Neuronal stem cell (in vitro differentiated cells): ENCODE measurements at regions not wholly inside any gene's neighbourhood (a gene's known extent, or its start where the extent isn't known, plus 50 kb on each side); places are given as distances from the start of the nearest gene placed in this dataset.
A peak's percentile ranks its signal among the peaks of the same experiment; 100 is the strongest.

ENCODE experiments used
- DNase-seq: peaks from one replicate; pipeline ENCODE4 v3.0.0-alpha.2; 2013; ENCODE audit warnings: low spot score
- H2AFZ ChIP-seq: one replicate; pipeline ENCODE4 v1.6.1; 2013; ENCODE audit warnings: mild to moderate bottlenecking, low read length, inconsistent platforms
- H2AK5ac ChIP-seq: 2 replicates; pipeline ENCODE4 v1.6.1; 2013; ENCODE audit warnings: low read depth, mild to moderate bottlenecking, inconsistent platforms, low read length, moderate library complexity, mixed read lengths
- H2BK120ac ChIP-seq: 2 replicates; pipeline ENCODE4 v1.6.1; 2013; ENCODE audit warnings: low read depth, mild to moderate bottlenecking, inconsistent platforms, low read length, moderate library complexity, mixed read lengths
- H2BK12ac ChIP-seq: one replicate; pipeline ENCODE4 v1.6.1; 2013; ENCODE audit warnings: low read length, inconsistent platforms
- H2BK15ac ChIP-seq: 2 replicates; pipeline ENCODE4 v1.6.1; 2013; ENCODE audit warnings: mild to moderate bottlenecking, low read length, inconsistent platforms, mixed read lengths
- H2BK5ac ChIP-seq: one replicate; pipeline ENCODE4 v1.6.1; 2013; ENCODE audit warnings: inconsistent platforms, mild to moderate bottlenecking, low read length, moderate library complexity
- H3K14ac ChIP-seq: one replicate; pipeline ENCODE4 v1.6.1; 2013; ENCODE audit warnings: low read length, inconsistent platforms
- H3K18ac ChIP-seq: 2 replicates; pipeline ENCODE4 v1.6.1; 2013; ENCODE audit warnings: low read length, inconsistent platforms
- H3K23ac ChIP-seq: 2 replicates; pipeline ENCODE4 v1.6.1; 2013; ENCODE audit warnings: low read depth, mild to moderate bottlenecking, mixed read lengths, low read length, inconsistent platforms; ENCODE audit not compliant: poor library complexity
- H3K27ac ChIP-seq: replicated peaks from 3 replicates; pipeline ENCODE4 v1.5.1; 2013; ENCODE audit warnings: low read length, inconsistent platforms
- H3K27me3 ChIP-seq, 3 experiments: 2 replicates each; pipeline ENCODE4 v1.6.1; 2013; ENCODE audit warnings: low read length in 3 of 3, mild to moderate bottlenecking in 2 of 3, inconsistent platforms in 1 of 3, low read depth in 1 of 3, mixed read lengths in 1 of 3, moderate library complexity in 1 of 3; ENCODE audit not compliant: control insufficient read depth in 3 of 3, insufficient read depth in 3 of 3
- H3K36me3 ChIP-seq, 2 donors: replicated peaks in 1 of 2; 2 replicates each; pipeline ENCODE4 v1.6.1; 2013; ENCODE audit warnings: low read length in 2 of 2; ENCODE audit not compliant: control insufficient read depth in 2 of 2, insufficient read depth in 2 of 2
- H3K4ac ChIP-seq: 2 replicates; pipeline ENCODE4 v1.6.1; 2013; ENCODE audit warnings: inconsistent platforms, mild to moderate bottlenecking, low read length, moderate library complexity
- H3K4me1 ChIP-seq, 2 donors: 1 replicate in 1 of 2; 2 replicates in 1 of 2; pipeline ENCODE4 v1.6.1; 2013; ENCODE audit warnings: low read length in 2 of 2, low read depth in 1 of 2; ENCODE audit not compliant: control insufficient read depth in 2 of 2, insufficient read depth in 1 of 2
- H3K4me2 ChIP-seq: one replicate; pipeline ENCODE4 v1.6.1; 2013; ENCODE audit warnings: mild to moderate bottlenecking, low read length, inconsistent platforms; ENCODE audit not compliant: insufficient read depth, poor library complexity, severe bottlenecking
- H3K4me3 ChIP-seq, 2 donors: 2 replicates each; pipeline ENCODE4 v1.5.1; 2013; ENCODE audit warnings: low read length in 2 of 2, mild to moderate bottlenecking in 2 of 2, inconsistent platforms in 1 of 2, moderate library complexity in 1 of 2
- H3K79me1 ChIP-seq: one replicate; pipeline ENCODE4 v1.6.1; 2013; ENCODE audit warnings: low read depth, mild to moderate bottlenecking, inconsistent platforms, low read length, moderate library complexity
- H3K9ac ChIP-seq: one replicate; pipeline ENCODE4 v1.6.1; 2013; ENCODE audit warnings: mild to moderate bottlenecking, low read depth, low read length, inconsistent platforms; ENCODE audit not compliant: poor library complexity
- H3K9me3 ChIP-seq, 2 donors: replicated peaks in 1 of 2; 2 replicates each; pipeline versions ENCODE3 to v1.6.1; 2013; ENCODE audit warnings: low read length in 2 of 2, mild to moderate bottlenecking in 2 of 2, inconsistent platforms in 1 of 2, low read depth in 1 of 2, mixed read lengths in 1 of 2, moderate library complexity in 1 of 2; ENCODE audit not compliant: control insufficient read depth in 2 of 2, insufficient read depth in 1 of 2
- H4K8ac ChIP-seq: one replicate; pipeline ENCODE4 v1.6.1; 2013; ENCODE audit warnings: low read depth, mild to moderate bottlenecking, inconsistent platforms, low read length, moderate library complexity
- H4K91ac ChIP-seq: one replicate; pipeline ENCODE4 v1.6.1; 2013; ENCODE audit warnings: low read length, low read depth, mild to moderate bottlenecking, inconsistent platforms; ENCODE audit not compliant: poor library complexity
- WGBS, 2 donors: extraction: QIAGEN DNeasy Blood & Tissue Kit; methylation state at CpG; one replicate each; pipeline ENCODE4 v1.1.7; 2013; ENCODE audit warnings: missing lambda C conversion rate in 2 of 2, mixed read lengths in 1 of 2; ENCODE audit not compliant: insufficient read length in 2 of 2, insufficient replicate concordance in 1 of 2; ENCODE audit errors: extremely low coverage in 2 of 2; 5-methylcytosine and 5-hydroxymethylcytosine counted together

- H3K79me1 ChIP-seq = no peaks in the 10 kb centered on the region
- no peak overlapping the region for H3K23ac ChIP-seq
- WGBS, 2 donors = no CpG with 5 or more reads among the region's 3 CpGs
- H3K4me1 ChIP-seq = no peaks in the 10 kb centered on the region
- no peak overlapping the region for H3K9ac ChIP-seq
- no peaks in the 10 kb centered on the region for H3K27me3 ChIP-seq
- no peak overlapping the region for H3K4me2 ChIP-seq
- no peak overlapping the region for H2AFZ ChIP-seq
- no peak overlapping the region for H2AK5ac ChIP-seq
- no peak overlapping the region for H2BK15ac ChIP-seq
- H2BK12ac ChIP-seq = no peak overlapping the region
- no peak overlapping the region for H3K14ac ChIP-seq
- H3K18ac ChIP-seq = no peak overlapping the region
- H4K91ac ChIP-seq = no peak overlapping the region
- H2BK5ac ChIP-seq = no peak overlapping the region
- no peak overlapping the region for H3K4ac ChIP-seq
- H3K9me3 ChIP-seq = no peaks in the 10 kb centered on the region
- no peak overlapping the region for H2BK120ac ChIP-seq
- H3K4me3 ChIP-seq = no peak overlapping the region
- no peaks in the 10 kb centered on the region for H3K36me3 ChIP-seq
- H4K8ac ChIP-seq = no peak overlapping the region
- no peak overlapping the region for H3K27ac ChIP-seq
- DNase-seq = no peak
Observed at GRCh38 chr7:115850774-115851173, 179.8 kb downstream of the TFEC start.

- Histone ChIP-seq H2AFZ (no peak overlapping the region), H3K27me3 (no peaks in the 10 kb centered on the region), H4K91ac (no peak overlapping the region), H3K36me3 (no peaks in the 10 kb centered on the region), H3K4me3 (no peak overlapping the region), H3K79me1 (no peaks in the 10 kb centered on the region), H2BK12ac (no peak overlapping the region), H4K8ac (no peak overlapping the region), H2BK15ac (no peak overlapping the region), H3K4me2 (no peak overlapping the region), H3K4ac (no peak overlapping the region), H2BK5ac (no peak overlapping the region), H3K4me1 (no peaks in the 10 kb centered on the region), H3K23ac (no peak overlapping the region), H3K9ac (no peak overlapping the region), H3K27ac (no peak overlapping the region), H3K14ac (no peak overlapping the region), H3K18ac (no peak overlapping the region), H2AK5ac (no peak overlapping the region), H3K9me3 (no peaks in the 10 kb centered on the region), H2BK120ac (no peak overlapping the region)
- WGBS, 2 donors = no CpG with 5 or more reads among the region's 1 CpG
- no peak for DNase-seq
Observed at GRCh38 chr7:115844857-115845256, 185.7 kb downstream of the TFEC start.

GRCh38 chr7:115840702-115841101 lies 189.9 kb downstream of the TFEC start:
- no peak overlapping the region for H2AK5ac ChIP-seq
- no CpG with 5 or more reads among the region's 3 CpGs for WGBS, 2 donors
- no peak overlapping the region for H3K4me2 ChIP-seq
- H3K18ac ChIP-seq = no peak overlapping the region
- H3K79me1 ChIP-seq = no peaks in the 10 kb centered on the region
- H2BK5ac ChIP-seq = no peak overlapping the region
- no peak for DNase-seq
- no peak overlapping the region for H2AFZ ChIP-seq
- H4K8ac ChIP-seq = no peak overlapping the region
- H3K27me3 ChIP-seq = no peaks in the 10 kb centered on the region
- no peaks in the 10 kb centered on the region for H3K36me3 ChIP-seq
- no peak overlapping the region for H2BK15ac ChIP-seq
- H2BK12ac ChIP-seq = no peak overlapping the region
- H3K9ac ChIP-seq = no peak overlapping the region
- H3K27ac ChIP-seq = no peak overlapping the region
- no peaks in the 10 kb centered on the region for H3K9me3 ChIP-seq
- H2BK120ac ChIP-seq = no peak overlapping the region
- no peak overlapping the region for H3K14ac ChIP-seq
- no peaks in the 10 kb centered on the region for H3K4me1 ChIP-seq
- H4K91ac ChIP-seq = no peak overlapping the region
- no peak overlapping the region for H3K23ac ChIP-seq
- no peak overlapping the region for H3K4ac ChIP-seq
- H3K4me3 ChIP-seq = no peak overlapping the region

DNA sequence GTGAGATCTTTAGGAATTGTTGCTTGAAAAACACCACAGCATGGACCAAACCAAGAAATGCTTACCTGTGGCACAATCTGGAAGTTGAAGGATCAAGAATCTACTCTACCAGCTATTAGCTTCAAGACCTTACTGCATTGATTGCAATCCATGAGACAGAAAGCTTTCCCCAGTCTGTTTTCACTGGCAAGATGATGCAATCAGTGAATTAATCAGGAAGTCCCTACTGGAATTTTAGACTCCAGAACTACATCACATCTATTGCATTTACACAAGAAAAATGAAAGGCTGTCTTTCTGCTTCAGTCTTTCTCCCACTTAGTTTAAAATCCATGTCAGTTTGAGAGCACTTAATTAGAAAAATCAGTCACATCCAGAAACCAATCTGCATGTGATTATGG lies 191.7 kb downstream of the TFEC start:
- Histone ChIP-seq H3K4me1 (no peaks in the 10 kb centered on the region), H3K4me3 (no peak overlapping the region), H3K27me3 (no peaks in the 10 kb centered on the region), H2BK120ac (no peak overlapping the region), H3K36me3 (no peaks in the 10 kb centered on the region), H2AK5ac (no peak overlapping the region), H4K91ac (no peak overlapping the region), H2BK5ac (no peak overlapping the region), H3K9me3 (no peaks in the 10 kb centered on the region), H4K8ac (no peak overlapping the region), H3K4me2 (no peak overlapping the region), H3K9ac (no peak overlapping the region), H2BK15ac (no peak overlapping the region), H3K23ac (no peak overlapping the region), H3K18ac (no peak overlapping the region), H3K79me1 (no peaks in the 10 kb centered on the region), H2BK12ac (no peak overlapping the region), H3K14ac (no peak overlapping the region), H3K27ac (no peak overlapping the region), H3K4ac (no peak overlapping the region), H2AFZ (peak overlapping the region; percentile 18)
- DNase-seq = no peak
